ENCODE measurements at regions not wholly inside any gene's neighbourhood (a gene's known extent, or its start where the extent isn't known, plus 50 kb on each side); places are given as distances from the start of the nearest gene placed in this dataset.

- TF ChIP-seq CTCF (IDR thresholded peaks at IDR 0.05; ENCODE audit: low read depth, low read length, poor library complexity, severe bottlenecking) (no peak), EZH2phosphoT487 (IDR thresholded peaks at IDR 0.05; ENCODE audit: borderline replicate concordance, low read length) (no peak)
These were observed 372.2 kb downstream of the GXYLT1 start for GRCh38 chr12:41772478-41772877.

Measured in DOHH2 (cell line).